ENCODE measurements at regions not wholly inside any gene's neighbourhood (a gene's known extent, or its start where the extent isn't known, plus 50 kb on each side); places are given as distances from the start of the nearest gene placed in this dataset.
A peak's percentile ranks its signal among the peaks of the same experiment; 100 is the strongest.
"Not testable (repeated sequence)": the region's sequence is repeated elsewhere in the genome, so short reads cannot be mapped to it uniquely, and the experiment has no call there.

- no peak for DNase-seq
Observed at GRCh38 chr14:38556252-38556651, 300.4 kb upstream of the CLEC14A start.

- peak; percentile 68 for DNase-seq
Observed at GRCh38 chr14:38554026-38554425, 298.1 kb upstream of the CLEC14A start.

- DNase-seq = peak; percentile 98
Observed at GRCh38 chr14:38553586-38553985, 297.7 kb upstream of the CLEC14A start.

GRCh38 chr14:38549564-38549963 lies 293.7 kb upstream of the CLEC14A start:
- DNase-seq = no peak

- DNase-seq = no peak
Observed at GRCh38 chr14:38547961-38548490, 292.1 kb upstream of the CLEC14A start.

- DNase-seq = no peak
Observed at GRCh38 chr14:38546932-38547551, 291.1 kb upstream of the CLEC14A start.

- DNase-seq = no peak
Observed at GRCh38 chr14:38544776-38545175, 288.9 kb upstream of the CLEC14A start.

GRCh38 chr14:38543851-38544250 lies 288.0 kb upstream of the CLEC14A start:
- not testable (repeated sequence) for DNase-seq

GRCh38 chr14:38538053-38538452 lies 282.2 kb upstream of the CLEC14A start:
- not testable (repeated sequence) for DNase-seq

GRCh38 chr14:38536376-38537038 lies 280.6 kb upstream of the CLEC14A start:
- no peak for DNase-seq

- DNase-seq = no peak
Observed at GRCh38 chr14:38528582-38528981, 272.7 kb upstream of the CLEC14A start.

- DNase-seq = no peak
Observed at GRCh38 chr14:38527502-38527878, 271.6 kb upstream of the CLEC14A start.

GRCh38 chr14:38526826-38527501 lies 271.1 kb upstream of the CLEC14A start:
- DNase-seq = no peak

- DNase-seq = no peak
Observed at GRCh38 chr14:38524636-38525509, 269.0 kb upstream of the CLEC14A start.

GRCh38 chr14:38522724-38523123 lies 266.8 kb upstream of the CLEC14A start:
- no peak for DNase-seq

- no peak for DNase-seq
Observed at GRCh38 chr14:38521591-38521990, 265.7 kb upstream of the CLEC14A start.

- peak; percentile 51 for DNase-seq
Observed at GRCh38 chr14:38517426-38517825, 261.5 kb upstream of the CLEC14A start.

GRCh38 chr14:38512236-38512635 lies 256.3 kb upstream of the CLEC14A start:
- peak; percentile 53 for DNase-seq

- no peak for DNase-seq
Observed at GRCh38 chr14:38507299-38507698, 251.4 kb upstream of the CLEC14A start.

- no peak for DNase-seq
Observed at GRCh38 chr14:38505973-38506249, 250.0 kb upstream of the CLEC14A start.

- DNase-seq = peak; percentile 39
Observed at GRCh38 chr14:38505221-38505972, 249.5 kb upstream of the CLEC14A start.

GRCh38 chr14:38504175-38504574 lies 248.3 kb upstream of the CLEC14A start:
- no peak for DNase-seq

All from fibroblast of upper back skin (primary cell).